GM12892 (cell line): ENCODE measurements at regions not wholly inside any gene's neighbourhood (a gene's known extent, or its start where the extent isn't known, plus 50 kb on each side); places are given as distances from the start of the nearest gene placed in this dataset.

Experiments used
- POLR2A ChIP-seq: IDR thresholded peaks from 2 replicates; pipeline ENCODE4 v1.6.1; 2011; ENCODE audit warnings: low read depth, low read length, control low read depth
- POLR2AphosphoS5 ChIP-seq: IDR thresholded peaks from 2 replicates; pipeline ENCODE4 v1.6.1; 2011; ENCODE audit warnings: low read depth, low read length, control low read depth
- TAF1 ChIP-seq: IDR thresholded peaks from 2 replicates; pipeline ENCODE4 v1.6.1; 2011; ENCODE audit warnings: low read depth, mild to moderate bottlenecking, control low read depth, low read length, borderline replicate concordance

DNA sequence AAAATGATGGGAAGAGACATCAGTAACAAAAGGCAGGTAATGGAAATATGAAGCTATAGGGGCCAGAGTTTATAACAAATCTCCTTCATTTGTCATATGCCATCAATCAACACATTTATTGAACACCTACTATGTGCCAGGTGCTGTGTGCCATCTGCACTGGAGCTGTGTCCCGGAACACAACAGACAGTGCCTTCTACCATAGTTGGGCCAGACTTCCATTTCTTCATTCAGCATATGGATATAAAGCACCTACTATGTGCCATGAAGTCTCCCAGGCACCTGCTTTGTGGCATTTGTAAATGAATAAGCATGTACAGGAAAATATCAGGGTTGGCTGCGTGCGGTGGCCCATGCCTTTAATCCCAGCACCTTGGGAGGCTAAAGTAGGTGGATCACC lies 112.5 kb upstream of the ERCC6L2 start:
- no peak for TF ChIP-seq POLR2A
- no peak for TF ChIP-seq POLR2AphosphoS5
- TF ChIP-seq TAF1: no peak
